ENCODE measurements at regions not wholly inside any gene's neighbourhood (a gene's known extent, or its start where the extent isn't known, plus 50 kb on each side); places are given as distances from the start of the nearest gene placed in this dataset.

GRCh38 chr1:234724516-234725176 lies 114.7 kb upstream of the IRF2BP2 start (continued):
- peak; percentile 76 for TF ChIP-seq MNT (IDR thresholded peaks at IDR 0.05)
- TF ChIP-seq CEBPB (IDR thresholded peaks at IDR 0.05; ENCODE audit: borderline replicate concordance, low read depth, low read length) = no peak
- no peak for TF ChIP-seq ZNF580 (CRISPR knock-in tag; IDR thresholded peaks at IDR 0.05; ENCODE audit: borderline replicate concordance, low read depth)
- 0 out of 2 replicates have a peak, but pooled peaks have one; percentile 48 for TF ChIP-seq RXRB (CRISPR knock-in tag; IDR thresholded peaks at IDR 0.05; ENCODE audit: borderline replicate concordance)
- TF ChIP-seq DNMT3B (CRISPR knock-in tag; conservative IDR thresholded peaks at IDR 0.05) = no peak
- no peak for TF ChIP-seq ZFAT (CRISPR knock-in tag; conservative IDR thresholded peaks at IDR 0.05)
- TF ChIP-seq ZNF800 (CRISPR knock-in tag; IDR thresholded peaks at IDR 0.05) = no peak; the same call in 1 of the 2 replicates
- 0 out of 2 replicates have a peak, but pooled peaks have one; percentile 48 for TF ChIP-seq ZNF619 (CRISPR knock-in tag; IDR thresholded peaks at IDR 0.05)
- TF ChIP-seq ZFP36L2 (CRISPR knock-in tag; IDR thresholded peaks at IDR 0.05) = no peak; the same call in 1 of the 2 replicates
- peak; percentile 87 for TF ChIP-seq POLR2G (IDR thresholded peaks at IDR 0.05; ENCODE audit: low read depth, low read length)
- TF ChIP-seq NFIC (IDR thresholded peaks at IDR 0.05; ENCODE audit: low read length) = no peak
- TF ChIP-seq HMG20A (CRISPR knock-in tag; IDR thresholded peaks at IDR 0.05; ENCODE audit: borderline replicate concordance) = peak; percentile 44; the same call in 1 of the 2 replicates
- peak; percentile 10; the same call in 1 of the 2 replicates for TF ChIP-seq POGK (CRISPR knock-in tag; conservative IDR thresholded peaks at IDR 0.05)
- no peak for TF ChIP-seq DPF2 (CRISPR knock-in tag; IDR thresholded peaks at IDR 0.05; ENCODE audit: borderline replicate concordance, low read depth)
- no peak for TF ChIP-seq CENPX (CRISPR knock-in tag; IDR thresholded peaks at IDR 0.05)
- peak; percentile 95 for TF ChIP-seq ZNF687 (CRISPR knock-in tag; IDR thresholded peaks at IDR 0.05)
- peak; percentile 64; the same call in 1 of the 2 replicates for TF ChIP-seq ZNF749 (CRISPR knock-in tag; IDR thresholded peaks at IDR 0.05; ENCODE audit: borderline replicate concordance)
- no peak for TF ChIP-seq CEBPG (CRISPR knock-in tag; IDR thresholded peaks at IDR 0.05)
- TF ChIP-seq ETV6 (CRISPR knock-in tag; conservative IDR thresholded peaks at IDR 0.05) = peak; percentile 46
- no peak; the same call in 1 of the 2 replicates for TF ChIP-seq ZNF558 (CRISPR knock-in tag; IDR thresholded peaks at IDR 0.05; ENCODE audit: borderline replicate concordance)
- TF ChIP-seq ZNF234 (CRISPR knock-in tag; conservative IDR thresholded peaks at IDR 0.05) = no peak
